M059J (cell line): ENCODE measurements at regions not wholly inside any gene's neighbourhood (a gene's known extent, or its start where the extent isn't known, plus 50 kb on each side); places are given as distances from the start of the nearest gene placed in this dataset.
"Not testable (repeated sequence)": the region's sequence is repeated elsewhere in the genome, so short reads cannot be mapped to it uniquely, and the experiment has no call there.

ENCODE experiments used
- DNase-seq: peaks from one replicate; pipeline ENCODE4 v3.0.0-alpha.2; 2012; ENCODE audit warnings: low read depth

GRCh38 chr3:76198086-76198485 lies 412.7 kb upstream of the ZNF717 start:
- no peak for DNase-seq

GRCh38 chr3:76199382-76199781 lies 414.0 kb upstream of the ZNF717 start:
- no peak for DNase-seq

GRCh38 chr3:76203578-76203977 lies 418.2 kb upstream of the ZNF717 start:
- DNase-seq = peak; percentile 0

- no peak for DNase-seq
These were observed 421.0 kb upstream of the ZNF717 start for GRCh38 chr3:76206346-76206745.

DNA sequence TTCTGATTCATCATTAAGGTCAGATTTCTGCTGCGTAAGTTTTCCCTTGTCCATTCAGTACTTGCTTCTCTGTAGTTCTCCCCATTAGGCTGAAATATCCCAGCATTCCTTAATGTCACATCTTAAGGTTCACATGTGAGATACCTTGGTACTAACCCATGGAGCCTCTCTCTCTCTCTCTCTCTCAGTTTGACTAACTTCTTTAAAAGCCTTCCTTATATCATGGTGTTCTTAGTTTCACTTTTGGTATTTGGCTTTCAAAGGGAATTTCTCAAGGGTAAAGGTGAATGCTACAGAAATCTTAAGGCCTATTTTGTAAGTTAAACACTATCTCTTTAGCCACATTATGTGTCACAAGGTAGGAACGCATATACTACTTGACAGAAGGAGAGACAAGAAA lies 427.3 kb upstream of the ZNF717 start:
- DNase-seq = no peak

DNA sequence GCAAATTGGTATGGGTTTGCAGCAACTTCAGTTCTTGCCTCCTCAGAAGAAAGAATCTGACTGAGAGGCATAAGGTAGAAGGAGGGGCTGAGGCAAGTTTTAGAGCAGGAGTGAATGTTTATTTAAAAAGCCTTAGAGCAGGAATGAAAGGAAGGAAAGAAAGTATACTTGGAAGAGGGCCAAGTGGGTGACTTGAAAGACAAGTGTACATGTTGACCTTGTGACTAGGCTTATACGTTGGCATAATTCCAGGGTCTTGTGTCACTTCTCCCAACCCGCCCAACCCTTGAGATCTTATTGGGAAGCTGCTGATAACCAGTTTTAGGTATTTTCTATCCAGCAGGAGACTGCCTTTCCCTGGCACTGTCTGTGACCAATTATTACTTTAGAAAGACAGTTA lies 436.9 kb upstream of the ZNF717 start:
- no peak for DNase-seq

GRCh38 chr3:76231258-76231657 lies 445.9 kb upstream of the ZNF717 start:
- DNase-seq = no peak

GRCh38 chr3:76242886-76243753 lies 457.8 kb upstream of the ZNF717 start:
- no peak for DNase-seq

GRCh38 chr3:76245073-76245472 lies 459.7 kb upstream of the ZNF717 start:
- DNase-seq = no peak

- DNase-seq = no peak
These were observed 460.3 kb upstream of the ZNF717 start for GRCh38 chr3:76245622-76246021.

DNA sequence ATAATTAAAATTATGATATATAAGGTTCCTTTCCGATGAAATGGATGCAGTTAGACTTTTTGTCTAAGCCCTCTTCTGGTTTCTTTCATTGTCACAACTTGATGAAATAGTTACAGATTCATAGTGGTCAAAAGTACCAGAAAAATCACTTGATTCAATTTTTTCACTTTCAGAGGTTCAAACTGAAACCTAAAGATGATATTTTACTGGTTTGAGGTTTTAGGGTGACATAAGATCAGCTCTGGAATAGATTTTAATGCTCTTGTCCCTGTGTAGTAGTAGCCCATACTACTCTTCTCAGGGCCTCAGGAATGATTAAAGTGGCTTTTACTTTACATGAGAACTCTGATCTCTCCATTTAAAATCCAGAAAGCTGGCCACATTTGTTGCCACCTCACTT lies 479.1 kb upstream of the ZNF717 start:
- DNase-seq = no peak

DNA sequence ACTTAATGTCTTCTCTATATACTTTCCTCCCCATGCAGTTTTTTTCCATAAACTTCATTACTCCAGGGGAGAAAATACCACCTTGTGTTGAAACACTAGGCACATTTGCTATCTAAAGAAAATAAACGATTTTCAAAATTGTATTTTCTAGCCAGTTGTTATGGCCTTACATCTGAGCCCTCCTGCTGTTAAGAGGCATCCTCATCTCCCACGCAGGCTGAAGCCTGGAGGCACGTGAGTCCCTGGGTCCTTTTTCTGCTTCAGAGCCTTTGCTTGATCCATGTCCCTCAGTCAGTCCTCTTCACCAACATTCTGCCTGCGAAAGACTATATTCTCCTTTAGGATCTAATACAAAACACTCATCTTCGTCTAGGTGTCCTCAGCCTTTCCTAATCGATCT lies 479.6 kb upstream of the ZNF717 start:
- DNase-seq = no peak

GRCh38 chr3:76266511-76266910 lies 481.2 kb upstream of the ZNF717 start:
- no peak for DNase-seq

DNA sequence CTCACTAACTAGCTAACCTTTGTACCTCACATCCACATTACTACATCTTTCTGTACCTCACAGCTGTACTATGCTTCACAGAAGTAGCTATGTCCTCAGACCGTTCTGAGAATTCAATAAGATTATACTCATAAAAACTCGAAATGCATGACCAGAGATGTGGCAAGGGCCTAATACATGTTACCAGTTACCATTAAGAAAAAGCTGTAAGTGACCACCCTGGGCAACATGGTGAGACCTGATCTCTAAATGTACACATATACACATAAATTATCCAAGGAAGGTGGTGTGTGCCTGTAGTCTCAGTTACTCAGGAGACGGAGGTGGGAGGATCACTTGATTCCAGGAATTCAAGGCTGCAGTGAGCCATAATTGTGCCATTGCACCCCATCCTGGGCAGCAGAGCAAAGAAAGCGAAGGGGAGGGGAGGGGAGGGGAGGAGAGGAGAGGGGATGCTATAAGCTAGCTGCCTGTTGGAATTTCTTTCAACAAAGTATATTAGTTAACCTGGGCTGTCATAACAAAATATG lies 482.6 kb upstream of the ZNF717 start:
- no peak for DNase-seq

- DNase-seq = no peak
These were observed 508.5 kb upstream of the ZNF717 start for GRCh38 chr3:76293856-76294255.

DNA sequence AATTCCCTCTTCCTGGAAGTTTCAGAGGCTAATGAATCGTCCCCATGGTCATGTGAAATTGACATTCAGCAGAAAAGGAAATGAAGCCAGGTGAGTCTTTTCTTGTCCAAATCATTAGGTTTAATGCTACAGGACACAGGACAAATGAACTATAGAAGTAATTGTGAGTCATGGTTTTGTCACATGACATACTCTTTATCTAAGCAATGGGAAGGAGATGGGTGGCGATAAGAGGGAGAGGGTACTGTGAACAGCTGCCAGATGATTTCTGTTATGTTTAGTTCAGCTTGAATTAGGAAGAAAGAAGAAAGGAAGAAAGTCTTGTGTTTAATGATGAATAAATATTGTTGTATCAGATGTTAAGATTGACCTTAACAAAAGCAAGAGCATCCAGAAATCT lies 515.4 kb upstream of the ZNF717 start:
- no peak for DNase-seq

DNA sequence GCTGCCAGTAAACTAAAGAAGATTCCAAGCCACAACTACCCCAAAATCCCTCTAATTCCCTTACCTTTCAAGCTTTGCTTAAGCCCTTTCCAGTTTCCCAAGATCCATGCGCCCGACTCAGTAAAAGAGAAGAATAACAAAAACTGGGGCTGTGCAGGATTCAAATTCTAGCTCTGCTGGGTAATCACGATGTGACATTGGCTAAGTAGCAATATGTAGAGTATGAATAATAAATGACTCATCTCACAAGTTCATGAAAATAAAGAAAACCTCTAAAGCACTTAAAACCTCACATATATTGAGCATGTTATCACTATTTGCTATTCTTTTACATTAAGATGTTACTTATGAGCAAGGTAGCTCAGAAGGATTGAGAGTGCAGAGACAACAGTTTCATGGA lies 522.2 kb upstream of the ZNF717 start:
- no peak for DNase-seq

DNA sequence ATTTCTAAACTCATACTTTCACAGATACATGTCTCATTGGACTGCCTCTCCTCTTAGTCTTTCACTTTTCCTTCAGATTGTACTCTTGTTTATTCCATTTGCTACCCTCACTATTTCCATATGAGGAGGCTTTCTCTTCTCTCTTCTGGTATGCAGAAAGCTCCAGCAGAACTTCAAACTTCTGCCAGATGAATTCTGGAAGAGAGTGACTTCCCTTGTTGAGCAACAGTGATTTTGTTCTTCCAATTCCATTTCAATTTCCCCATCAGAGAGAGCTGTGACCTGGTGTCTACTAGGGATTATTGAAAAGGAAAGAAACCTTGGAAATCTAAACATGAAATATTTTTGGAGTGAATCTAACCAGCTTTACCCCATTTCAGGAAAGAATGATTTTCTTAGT lies 523.2 kb upstream of the ZNF717 start:
- DNase-seq = no peak

DNA sequence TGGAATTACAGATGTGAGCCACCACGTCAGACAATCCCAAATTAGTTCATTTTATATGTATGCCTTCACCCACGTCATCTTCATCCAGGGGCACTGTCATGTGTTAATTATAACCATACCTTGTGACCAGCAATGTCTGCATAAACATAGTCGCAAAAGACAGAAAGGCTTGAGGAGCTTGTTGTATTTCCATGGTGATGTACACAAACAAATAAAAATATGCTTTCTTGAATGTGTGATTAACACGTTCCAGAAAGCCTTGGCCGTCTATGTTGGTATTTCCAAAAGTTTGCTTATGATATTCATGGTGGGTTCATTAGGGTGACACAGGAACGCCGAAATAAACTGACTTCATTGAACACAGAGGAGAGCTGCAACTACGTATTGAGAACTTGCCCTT lies 524.7 kb upstream of the ZNF717 start:
- no peak for DNase-seq

DNA sequence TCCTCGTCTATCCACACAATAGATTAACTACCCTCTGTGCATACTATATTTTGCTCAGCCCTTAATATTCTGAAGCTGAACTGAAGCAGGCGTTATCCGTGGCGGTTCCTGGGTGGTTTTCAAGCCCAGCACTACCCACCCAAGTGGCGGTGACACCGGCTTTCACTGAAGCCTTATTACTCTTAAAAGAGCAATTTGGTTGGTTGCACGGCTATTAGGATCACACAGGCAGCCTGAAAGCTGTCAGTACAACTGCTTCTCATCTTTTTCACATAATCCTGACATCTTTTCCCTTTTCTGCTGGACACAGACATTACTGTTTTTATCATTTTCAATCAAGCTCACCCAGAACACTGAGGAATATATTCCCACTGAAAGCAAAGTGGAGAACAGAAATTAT lies 525.3 kb upstream of the ZNF717 start:
- no peak for DNase-seq

DNA sequence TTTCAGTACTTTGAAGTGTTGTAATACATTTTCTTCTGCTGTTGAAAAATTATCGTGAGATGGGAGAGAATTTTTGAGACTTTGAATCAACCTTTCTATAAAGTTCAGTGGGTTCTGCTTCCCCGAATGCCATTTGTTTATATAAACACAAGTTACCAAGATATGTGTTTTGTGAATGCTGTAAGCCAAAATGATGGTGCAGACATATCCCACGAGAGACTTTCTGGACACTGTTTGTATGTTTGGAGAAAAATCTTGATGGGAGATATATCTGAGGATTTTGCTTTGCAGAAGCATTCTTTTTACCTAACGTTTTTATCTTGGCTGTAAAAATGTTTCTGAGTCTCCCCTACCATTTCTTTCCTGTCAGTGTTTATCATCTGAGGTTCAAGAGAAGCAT lies 526.6 kb upstream of the ZNF717 start:
- DNase-seq = no peak

DNA sequence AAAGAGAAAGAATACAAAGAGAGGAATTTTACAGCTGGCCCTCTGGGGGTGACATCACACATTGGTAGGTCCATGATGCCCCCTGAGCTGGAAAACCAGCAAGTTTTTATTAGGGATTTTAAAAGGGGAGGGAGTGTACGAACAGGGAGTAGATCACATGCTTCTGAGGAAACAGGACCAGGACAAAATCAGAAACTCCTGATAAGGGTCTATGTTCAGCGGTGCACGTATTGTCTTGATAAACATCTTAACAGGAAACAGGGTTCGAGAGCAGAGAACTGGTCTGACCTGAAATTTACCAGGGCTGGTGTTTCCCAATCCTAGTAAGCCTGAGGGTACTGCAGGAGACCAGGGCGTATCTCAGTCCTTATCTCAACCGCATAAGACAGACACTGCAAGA lies 530.6 kb upstream of the ZNF717 start:
- not testable (repeated sequence) for DNase-seq

DNA sequence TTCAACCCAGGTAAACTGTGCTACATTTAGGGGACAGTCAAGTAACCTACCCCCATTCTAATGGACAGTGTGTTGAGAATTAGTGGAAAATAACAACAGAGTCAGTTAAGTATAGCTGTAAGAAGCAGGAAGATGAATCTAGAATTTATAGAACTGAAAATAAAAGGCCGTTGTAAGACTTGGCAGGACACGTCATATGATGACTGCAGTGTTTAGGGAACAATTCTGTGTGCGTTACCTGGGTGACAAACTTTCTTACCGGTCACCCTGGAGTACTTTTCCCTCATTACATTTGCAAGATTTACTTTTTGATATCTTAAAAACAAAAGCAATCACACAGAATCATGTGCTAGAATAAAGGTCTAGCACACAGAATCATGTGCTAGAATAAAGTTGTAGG lies 536.3 kb upstream of the ZNF717 start:
- no peak for DNase-seq

GRCh38 chr3:76324101-76324500 lies 538.8 kb upstream of the ZNF717 start:
- no peak for DNase-seq
